OCI-LY7 (cell line): ENCODE measurements at regions not wholly inside any gene's neighbourhood (a gene's known extent, or its start where the extent isn't known, plus 50 kb on each side); places are given as distances from the start of the nearest gene placed in this dataset.

Experiments used
- EZH2phosphoT487 ChIP-seq: fragments of 200-600 bp; sonication (generic); IDR thresholded peaks from 2 replicates; pipeline ENCODE4 v1.6.1; 2018; ENCODE audit warnings: low read depth, borderline replicate concordance, mild to moderate bottlenecking, mixed run types, antibody characterized with exemption, low read length, moderate library complexity, mixed read lengths
- TF ChIP-seq, protein P1 (sequence below): fragments of 200-600 bp; sonication (generic); conservative IDR thresholded peaks from 2 replicates; pipeline ENCODE4 v1.5.1; 2014; ENCODE audit warnings: mild to moderate bottlenecking, antibody characterized with exemption, low read length, moderate library complexity, mixed read lengths

DNA sequence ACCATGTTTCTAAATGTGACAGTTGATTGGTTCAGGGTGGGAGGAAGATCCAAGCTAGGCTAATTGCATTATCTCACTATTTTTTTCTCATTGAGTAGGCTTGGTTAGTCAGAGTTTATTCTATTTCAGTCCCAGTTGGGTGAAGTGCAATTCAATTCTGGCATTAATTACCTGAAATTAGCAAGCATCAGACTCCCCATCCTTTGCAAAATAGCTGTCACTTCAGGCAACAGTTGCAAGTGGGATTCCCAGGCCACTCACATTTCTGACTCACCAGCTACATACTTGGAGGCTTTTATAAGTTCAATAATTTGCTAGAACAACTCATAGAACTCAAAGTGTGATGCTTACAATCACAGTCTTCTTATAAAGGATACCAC lies 155.8 kb upstream of the HAND2 start:
- TF ChIP-seq, protein P1, sequence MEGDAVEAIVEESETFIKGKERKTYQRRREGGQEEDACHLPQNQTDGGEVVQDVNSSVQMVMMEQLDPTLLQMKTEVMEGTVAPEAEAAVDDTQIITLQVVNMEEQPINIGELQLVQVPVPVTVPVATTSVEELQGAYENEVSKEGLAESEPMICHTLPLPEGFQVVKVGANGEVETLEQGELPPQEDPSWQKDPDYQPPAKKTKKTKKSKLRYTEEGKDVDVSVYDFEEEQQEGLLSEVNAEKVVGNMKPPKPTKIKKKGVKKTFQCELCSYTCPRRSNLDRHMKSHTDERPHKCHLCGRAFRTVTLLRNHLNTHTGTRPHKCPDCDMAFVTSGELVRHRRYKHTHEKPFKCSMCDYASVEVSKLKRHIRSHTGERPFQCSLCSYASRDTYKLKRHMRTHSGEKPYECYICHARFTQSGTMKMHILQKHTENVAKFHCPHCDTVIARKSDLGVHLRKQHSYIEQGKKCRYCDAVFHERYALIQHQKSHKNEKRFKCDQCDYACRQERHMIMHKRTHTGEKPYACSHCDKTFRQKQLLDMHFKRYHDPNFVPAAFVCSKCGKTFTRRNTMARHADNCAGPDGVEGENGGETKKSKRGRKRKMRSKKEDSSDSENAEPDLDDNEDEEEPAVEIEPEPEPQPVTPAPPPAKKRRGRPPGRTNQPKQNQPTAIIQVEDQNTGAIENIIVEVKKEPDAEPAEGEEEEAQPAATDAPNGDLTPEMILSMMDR: no peak
- TF ChIP-seq EZH2phosphoT487: no peak
